ENCODE measurements at regions not wholly inside any gene's neighbourhood (a gene's known extent, or its start where the extent isn't known, plus 50 kb on each side); places are given as distances from the start of the nearest gene placed in this dataset.

DNA sequence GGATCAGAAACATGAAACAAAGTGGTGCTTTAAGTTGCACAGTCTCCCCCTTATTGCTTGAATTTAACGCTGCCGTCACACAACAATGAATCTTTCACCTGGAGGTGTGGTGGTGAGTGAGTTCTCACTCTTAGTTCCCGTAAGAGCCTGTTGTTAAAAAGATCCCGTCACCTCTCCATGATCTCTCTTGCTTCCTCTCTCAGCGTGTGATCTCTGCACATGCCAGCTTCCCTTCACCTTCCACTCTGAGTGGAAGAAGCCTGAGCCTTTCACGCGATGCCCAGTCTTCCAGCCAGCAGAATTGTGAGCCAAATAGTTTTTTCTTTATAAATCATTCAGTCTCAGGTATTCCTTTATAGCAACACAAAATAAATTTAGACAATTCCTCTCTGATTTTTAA is 136.7 kb upstream of the CHL1 start:
- TF ChIP-seq, protein P1, sequence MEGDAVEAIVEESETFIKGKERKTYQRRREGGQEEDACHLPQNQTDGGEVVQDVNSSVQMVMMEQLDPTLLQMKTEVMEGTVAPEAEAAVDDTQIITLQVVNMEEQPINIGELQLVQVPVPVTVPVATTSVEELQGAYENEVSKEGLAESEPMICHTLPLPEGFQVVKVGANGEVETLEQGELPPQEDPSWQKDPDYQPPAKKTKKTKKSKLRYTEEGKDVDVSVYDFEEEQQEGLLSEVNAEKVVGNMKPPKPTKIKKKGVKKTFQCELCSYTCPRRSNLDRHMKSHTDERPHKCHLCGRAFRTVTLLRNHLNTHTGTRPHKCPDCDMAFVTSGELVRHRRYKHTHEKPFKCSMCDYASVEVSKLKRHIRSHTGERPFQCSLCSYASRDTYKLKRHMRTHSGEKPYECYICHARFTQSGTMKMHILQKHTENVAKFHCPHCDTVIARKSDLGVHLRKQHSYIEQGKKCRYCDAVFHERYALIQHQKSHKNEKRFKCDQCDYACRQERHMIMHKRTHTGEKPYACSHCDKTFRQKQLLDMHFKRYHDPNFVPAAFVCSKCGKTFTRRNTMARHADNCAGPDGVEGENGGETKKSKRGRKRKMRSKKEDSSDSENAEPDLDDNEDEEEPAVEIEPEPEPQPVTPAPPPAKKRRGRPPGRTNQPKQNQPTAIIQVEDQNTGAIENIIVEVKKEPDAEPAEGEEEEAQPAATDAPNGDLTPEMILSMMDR (IDR thresholded peaks at IDR 0.05; ENCODE audit: low read depth, low read length): no peak
- no peak for TF ChIP-seq EZH2phosphoT487 (IDR thresholded peaks at IDR 0.05; ENCODE audit: low read depth)

Data from OCI-LY3 (cell line).